SK-N-SH (cell line): ENCODE measurements at regions not wholly inside any gene's neighbourhood (a gene's known extent, or its start where the extent isn't known, plus 50 kb on each side); places are given as distances from the start of the nearest gene placed in this dataset.

Experiments
- CTCF ChIA-PET: fragments of 300-600, 350-600 bp; formaldehyde crosslinking; extraction: SDS; loops from one replicate; lab custom pipeline; 2021; lab: Yijun Ruan, JAX
- POLR2A ChIA-PET: fragments of 350-600 bp; sonication (Branson Sonifier 250); formaldehyde crosslinking; extraction: SDS; loops from one replicate; lab custom pipeline; 2020; ENCODE audit warnings: antibody characterized with exemption, inconsistent platforms; lab: Yijun Ruan, JAX
- DNase-seq: peaks from one replicate; pipeline ENCODE4 v3.0.0; 2012
- H2AFZ ChIP-seq: fragments of 200-600 bp; sonication (generic); 2 replicates; pipeline ENCODE4 v1.8.1; 2016; ENCODE audit warnings: antibody characterized with exemption, mild to moderate bottlenecking, low read depth
- H3F3A ChIP-seq: fragments of 200-600 bp; sonication (generic); replicated peaks from 2 replicates; pipeline ENCODE3; 2016; ENCODE audit warnings: antibody characterized with exemption, mild to moderate bottlenecking; ENCODE audit not compliant: insufficient read depth
- H3K27ac ChIP-seq, 2 experiments: fragments of 200-500 bp in 1 of 2; fragments of 200-600 bp in 1 of 2; sonication (Bioruptor generic) in 1 of 2; sonication (generic), shearing (Covaris generic) in 1 of 2; 2 replicates each; pipeline versions ENCODE4 v1.5.1 to v1.6.1; 2014 to 2016; ENCODE audit warnings: low read depth in 2 of 2, inconsistent platforms in 1 of 2, low read length in 1 of 2, mild to moderate bottlenecking in 1 of 2, mixed read lengths in 1 of 2
- H3K27me3 ChIP-seq: fragments of 200-600 bp; sonication (generic), shearing (Covaris generic); 2 replicates; pipeline ENCODE4 v1.6.1; 2016; ENCODE audit warnings: mixed run types; ENCODE audit not compliant: insufficient read depth
- H3K36me3 ChIP-seq, 2 experiments: fragments of 200-500 bp in 1 of 2; fragments of 200-600 bp in 1 of 2; sonication (Bioruptor generic) in 1 of 2; sonication (generic) in 1 of 2; replicated peaks in 1 of 2; 2 replicates each; pipeline versions ENCODE3 to v1.5.1; 2014 to 2016; ENCODE audit warnings: low read length in 1 of 2, mild to moderate bottlenecking in 1 of 2; ENCODE audit not compliant: insufficient read depth in 2 of 2, control insufficient read depth in 1 of 2
- H3K4me1 ChIP-seq, 2 experiments: fragments of 200-500 bp in 1 of 2; fragments of 200-600 bp in 1 of 2; sonication (Bioruptor generic) in 1 of 2; sonication (generic), shearing (Covaris generic) in 1 of 2; 2 replicates each; pipeline versions ENCODE4 v1.5.1 to v1.6.1; 2014 to 2016; ENCODE audit warnings: low read depth in 1 of 2, low read length in 1 of 2, mixed run types in 1 of 2; ENCODE audit not compliant: insufficient read depth in 2 of 2, control insufficient read depth in 1 of 2
- H3K4me2 ChIP-seq: fragments of 200-600 bp; sonication (generic), shearing (Covaris generic); 2 replicates; pipeline ENCODE4 v1.6.1; 2017; ENCODE audit warnings: mixed run types
- H3K4me3 ChIP-seq, 2 experiments: fragments of 200-500 bp in 1 of 2; fragments of 200-600 bp in 1 of 2; sonication (Bioruptor generic) in 1 of 2; sonication (generic), shearing (Covaris generic) in 1 of 2; 2 replicates each; pipeline versions ENCODE4 v1.5.1 to v1.8.1; 2014 to 2016; ENCODE audit warnings: low read depth in 2 of 2, inconsistent platforms in 1 of 2, low read length in 1 of 2, mild to moderate bottlenecking in 1 of 2, mixed read lengths in 1 of 2, moderate library complexity in 1 of 2
- H3K79me2 ChIP-seq: fragments of 200-600 bp; sonication (generic); 2 replicates; pipeline ENCODE4 v1.8.1; 2017; ENCODE audit warnings: mild to moderate bottlenecking; ENCODE audit not compliant: insufficient read depth
- H3K9ac ChIP-seq: fragments of 200-600 bp; sonication (generic); 2 replicates; pipeline ENCODE4 v1.6.1; 2017; ENCODE audit warnings: mixed run types
- H3K9me2 ChIP-seq: fragments of 200-600 bp; sonication (generic); 2 replicates; pipeline ENCODE4 v1.6.1; 2017; ENCODE audit warnings: mixed run types
- H3K9me3 ChIP-seq: fragments of 200-600 bp; sonication (generic); 2 replicates; pipeline ENCODE4 v1.6.1; 2017; ENCODE audit warnings: mixed run types, mild to moderate bottlenecking, moderate library complexity
- H4K20me1 ChIP-seq: fragments of 200-600 bp; sonication (generic); 2 replicates; pipeline ENCODE4 v1.6.1; 2017; ENCODE audit warnings: mild to moderate bottlenecking, mixed run types; ENCODE audit not compliant: insufficient read depth
- ELF1 ChIP-seq: IDR thresholded peaks from 2 replicates; pipeline ENCODE4 v1.4.0; 2012
- FOSL2 ChIP-seq: IDR thresholded peaks from 2 replicates; pipeline ENCODE4 v1.4.0; 2012; ENCODE audit warnings: low read depth, mild to moderate bottlenecking, moderate library complexity, borderline replicate concordance
- FOXJ3 ChIP-seq: sonication (generic); formaldehyde crosslinking; IDR thresholded peaks from 2 replicates; pipeline ENCODE4 v1.5.1; 2020; ENCODE audit warnings: mild to moderate bottlenecking, missing genetic modification reagents
- GATA2 ChIP-seq: sonication (generic); formaldehyde crosslinking; IDR thresholded peaks from 2 replicates; pipeline ENCODE4 v1.5.0; 2020; ENCODE audit warnings: mild to moderate bottlenecking, missing genetic modification reagents
- JUND ChIP-seq: IDR thresholded peaks from 2 replicates; pipeline ENCODE4 v1.4.0; 2012
- MEF2A ChIP-seq: IDR thresholded peaks from 2 replicates; pipeline ENCODE4 v1.4.0; 2012; ENCODE audit warnings: low read depth, borderline replicate concordance
- NFIC ChIP-seq: IDR thresholded peaks from 2 replicates; pipeline ENCODE4 v1.4.0; 2012; ENCODE audit warnings: borderline replicate concordance
- POLR2AphosphoS5 ChIP-seq: IDR thresholded peaks from 2 replicates; pipeline ENCODE4 v1.6.1; 2012; ENCODE audit warnings: low read depth, low read length
- RFX5 ChIP-seq: IDR thresholded peaks from 2 replicates; pipeline ENCODE4 v1.6.1; 2012; ENCODE audit warnings: mild to moderate bottlenecking, improper control_type of control experiment, low read length
- RXRA ChIP-seq: IDR thresholded peaks from 2 replicates; pipeline ENCODE4 v1.4.0; 2012; ENCODE audit warnings: low read depth, mild to moderate bottlenecking, borderline replicate concordance
- SMC3 ChIP-seq: IDR thresholded peaks from 2 replicates; pipeline ENCODE4 v1.6.1; 2012; ENCODE audit warnings: low read depth, low read length, improper control_type of control experiment
- TAF1 ChIP-seq: IDR thresholded peaks from 2 replicates; pipeline ENCODE4 v1.6.1; 2012; ENCODE audit warnings: low read depth, mild to moderate bottlenecking, low read length, moderate library complexity, borderline replicate concordance
- ZBTB33 ChIP-seq: IDR thresholded peaks from 2 replicates; pipeline ENCODE4 v1.4.0; 2012; ENCODE audit warnings: low read depth, borderline replicate concordance
- WGBS: methylation state at CpG from one replicate; pipeline ENCODE4 v1.1.6; 2017; ENCODE audit warnings: low lambda C conversion rate; 5-methylcytosine and 5-hydroxymethylcytosine counted together
- TF ChIP-seq, protein P1 (sequence below): fragments of 150-350 bp; IDR thresholded peaks from 2 replicates; pipeline ENCODE4 v1.6.1; 2017; ENCODE audit warnings: antibody characterized with exemption, low read length, low read depth, borderline replicate concordance
- TF ChIP-seq, protein P2 (sequence below): IDR thresholded peaks from 2 replicates; pipeline ENCODE4; 2012
- TF ChIP-seq, protein P3 (sequence below): fragments of 150-350 bp; IDR thresholded peaks from 2 replicates; pipeline ENCODE4 v1.6.1; 2016; ENCODE audit warnings: mild to moderate bottlenecking, low read depth, low read length

GRCh38 chr2:226312155-226312554 is 487.5 kb downstream of the IRS1 start:
- 29% methylated on average over 5 of the region's 5 CpGs for WGBS
- Histone ChIP-seq H3K9ac (no peak overlapping the region), H3K79me2 (no peaks in the 10 kb centered on the region), H3F3A (no peaks in the 10 kb centered on the region), H3K4me1 (no peaks in the 10 kb centered on the region), H3K27ac (no peak overlapping the region), H3K36me3 (no peaks in the 10 kb centered on the region), H3K27me3 (no peaks in the 10 kb centered on the region), H4K20me1 (no peaks in the 10 kb centered on the region), H3K4me2 (no peak overlapping the region), H2AFZ (no peak overlapping the region), H3K9me2 (no peaks in the 10 kb centered on the region), H3K9me3 (no peaks in the 10 kb centered on the region), H3K4me3 (no peak overlapping the region)
- POLR2A ChIA-PET, result no interaction called here
- TF ChIP-seq TAF1 (no peak), POLR2AphosphoS5 (no peak), GATA2 (CRISPR knock-in tag) (no peak), NFIC (no peak), RFX5 (no peak), FOSL2 (no peak), MEF2A (no peak), RXRA (no peak), FOXJ3 (CRISPR knock-in tag) (no peak), ELF1 (no peak)
- TF ChIP-seq, protein P1, sequence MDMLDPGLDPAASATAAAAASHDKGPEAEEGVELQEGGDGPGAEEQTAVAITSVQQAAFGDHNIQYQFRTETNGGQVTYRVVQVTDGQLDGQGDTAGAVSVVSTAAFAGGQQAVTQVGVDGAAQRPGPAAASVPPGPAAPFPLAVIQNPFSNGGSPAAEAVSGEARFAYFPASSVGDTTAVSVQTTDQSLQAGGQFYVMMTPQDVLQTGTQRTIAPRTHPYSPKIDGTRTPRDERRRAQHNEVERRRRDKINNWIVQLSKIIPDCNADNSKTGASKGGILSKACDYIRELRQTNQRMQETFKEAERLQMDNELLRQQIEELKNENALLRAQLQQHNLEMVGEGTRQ, result no peak
- TF ChIP-seq, protein P2, sequence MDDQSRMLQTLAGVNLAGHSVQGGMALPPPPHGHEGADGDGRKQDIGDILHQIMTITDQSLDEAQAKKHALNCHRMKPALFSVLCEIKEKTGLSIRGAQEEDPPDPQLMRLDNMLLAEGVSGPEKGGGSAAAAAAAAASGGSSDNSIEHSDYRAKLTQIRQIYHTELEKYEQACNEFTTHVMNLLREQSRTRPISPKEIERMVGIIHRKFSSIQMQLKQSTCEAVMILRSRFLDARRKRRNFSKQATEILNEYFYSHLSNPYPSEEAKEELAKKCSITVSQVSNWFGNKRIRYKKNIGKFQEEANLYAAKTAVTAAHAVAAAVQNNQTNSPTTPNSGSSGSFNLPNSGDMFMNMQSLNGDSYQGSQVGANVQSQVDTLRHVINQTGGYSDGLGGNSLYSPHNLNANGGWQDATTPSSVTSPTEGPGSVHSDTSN, result no peak
- TF ChIP-seq, protein P3, sequence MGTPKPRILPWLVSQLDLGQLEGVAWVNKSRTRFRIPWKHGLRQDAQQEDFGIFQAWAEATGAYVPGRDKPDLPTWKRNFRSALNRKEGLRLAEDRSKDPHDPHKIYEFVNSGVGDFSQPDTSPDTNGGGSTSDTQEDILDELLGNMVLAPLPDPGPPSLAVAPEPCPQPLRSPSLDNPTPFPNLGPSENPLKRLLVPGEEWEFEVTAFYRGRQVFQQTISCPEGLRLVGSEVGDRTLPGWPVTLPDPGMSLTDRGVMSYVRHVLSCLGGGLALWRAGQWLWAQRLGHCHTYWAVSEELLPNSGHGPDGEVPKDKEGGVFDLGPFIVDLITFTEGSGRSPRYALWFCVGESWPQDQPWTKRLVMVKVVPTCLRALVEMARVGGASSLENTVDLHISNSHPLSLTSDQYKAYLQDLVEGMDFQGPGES, result no peak
- DNase-seq, result no peak
- CTCF ChIA-PET, result no interaction called here

- DNase-seq, result no peak
- H3K4me3 ChIP-seq, result no peak overlapping the region
- H4K20me1 ChIP-seq, result no peaks in the 10 kb centered on the region
- 46% methylated on average over 6 of the region's 6 CpGs for WGBS
- ChIA-PET CTCF (no interaction called here), POLR2A (no interaction called here)
- H3K27ac ChIP-seq, result no peak overlapping the region
- no peaks in the 10 kb centered on the region for H3K79me2 ChIP-seq
- no peaks in the 10 kb centered on the region for H3K36me3 ChIP-seq
- no peaks in the 10 kb centered on the region for H3K9me3 ChIP-seq
- no peaks in the 10 kb centered on the region for H3K4me1 ChIP-seq
- H3K27me3 ChIP-seq, result no peaks in the 10 kb centered on the region
- H3K9ac ChIP-seq, result no peak overlapping the region
- no peaks in the 10 kb centered on the region for H3K9me2 ChIP-seq
- TF ChIP-seq JUND (no peak), SMC3 (no peak), RXRA (0 out of 2 replicates have a peak, but pooled peaks have one; percentile 26), ZBTB33 (no peak)
- H3F3A ChIP-seq, result no peaks in the 10 kb centered on the region
- H3K4me2 ChIP-seq, result no peak overlapping the region
- H2AFZ ChIP-seq, result no peak overlapping the region
Measured at GRCh38 chr2:226310146-226310545, 489.5 kb downstream of the IRS1 start.
